K562 (cell line): ENCODE measurements at regions not wholly inside any gene's neighbourhood (a gene's known extent, or its start where the extent isn't known, plus 50 kb on each side); places are given as distances from the start of the nearest gene placed in this dataset.

ENCODE experiments used
- ATAC-seq: fragments of 200-7000 bp; cut with Tn5 transposase; 3 replicates; pipeline ENCODE4 v1.9.1; 2020; ENCODE audit warnings: moderate library complexity
- BruUV-seq: library from RNA; stranded (reverse); fragments of 400-500 nt; replicated peaks from 2 replicates; lab custom pipeline; 2021; lab: Mats Ljungman, UMichigan
- CTCF ChIA-PET: fragments of 300-600 bp; formaldehyde crosslinking; extraction: SDS; loops from one replicate; lab custom pipeline; 2021; ENCODE audit warnings: low intra/inter-chr PET ratio; lab: Yijun Ruan, JAX
- POLR2A ChIA-PET: fragments of 300-600, 350-650 bp; sonication (Branson Sonifier 250); formaldehyde crosslinking; extraction: SDS; loops from one replicate; lab custom pipeline; 2021; ENCODE audit warnings: antibody characterized with exemption, inconsistent platforms; lab: Yijun Ruan, JAX
- DNase-seq, 4 experiments: peaks; one replicate each; pipeline versions ENCODE4 v3.0.0 to v3.0.0-alpha.2; 2011 to 2018; ENCODE audit warnings: low spot score in 3 of 4, mixed read lengths in 3 of 4; ENCODE audit errors: extremely low read depth in 1 of 4
- FAIRE-seq: peaks from 2 replicates; lab custom pipeline; 2011; peaks lifted over from hg19 to GRCh38; lab: Jason Lieb, UNC
- H2AFZ ChIP-seq: 2 replicates; pipeline ENCODE4 v1.6.0; 2011; ENCODE audit warnings: low read depth, low read length, control low read depth, inconsistent platforms
- H3K27ac ChIP-seq: fragments of 200-600 bp; 3 replicates; pipeline ENCODE4 v1.8.0; 2011; ENCODE audit warnings: low read depth, mild to moderate bottlenecking, control low read depth, inconsistent platforms, low read length, moderate library complexity, mixed read lengths; ENCODE audit errors: extremely low read depth
- H3K27me3 ChIP-seq, 2 experiments: fragments of 300-600 bp in 1 of 2; 2 replicates in 1 of 2; 3 replicates in 1 of 2; pipeline versions ENCODE4 v1.6.0 to v1.8.0; 2011; ENCODE audit warnings: inconsistent platforms in 2 of 2, low read length in 2 of 2, mild to moderate bottlenecking in 1 of 2, mixed read lengths in 1 of 2, moderate library complexity in 1 of 2; ENCODE audit not compliant: control insufficient read depth in 2 of 2, insufficient read depth in 2 of 2
- H3K36me3 ChIP-seq: fragments of 300-600 bp; 3 replicates; pipeline ENCODE4 v1.8.0; 2011; ENCODE audit warnings: mild to moderate bottlenecking, low read length, inconsistent platforms; ENCODE audit not compliant: control insufficient read depth, insufficient read depth
- H3K4me1 ChIP-seq, 2 experiments: fragments of 200-600 bp in 1 of 2; replicated peaks in 1 of 2; 2 replicates in 1 of 2; 3 replicates in 1 of 2; pipeline versions ENCODE4 v1.5.1 to v1.8.0; 2011; ENCODE audit warnings: inconsistent platforms in 2 of 2, low read length in 2 of 2, mild to moderate bottlenecking in 1 of 2, mixed read lengths in 1 of 2, moderate library complexity in 1 of 2; ENCODE audit not compliant: control insufficient read depth in 2 of 2, insufficient read depth in 2 of 2
- H3K4me2 ChIP-seq: 2 replicates; pipeline ENCODE4 v1.6.1; 2011; ENCODE audit warnings: low read length, control low read depth, inconsistent platforms, mixed read lengths; ENCODE audit not compliant: insufficient read depth
- H3K4me3 ChIP-seq: fragments of 200-600 bp; sonication (generic), shearing (Covaris generic); 2 replicates; pipeline ENCODE4 v1.5.1; 2016; ENCODE audit warnings: control low read depth, inconsistent platforms
- H3K79me2 ChIP-seq: fragments of 200-600 bp; 3 replicates; pipeline ENCODE4 v1.8.0; 2011; ENCODE audit warnings: low read length, inconsistent platforms; ENCODE audit not compliant: control insufficient read depth, insufficient read depth
- H3K9ac ChIP-seq, 2 experiments: 2 replicates each; pipeline versions ENCODE4 v1.6.0 to v1.6.1; 2011; ENCODE audit warnings: low read depth in 2 of 2, low read length in 2 of 2, control low read depth in 1 of 2, inconsistent platforms in 1 of 2, mild to moderate bottlenecking in 1 of 2, mixed read lengths in 1 of 2; ENCODE audit not compliant: insufficient read depth in 1 of 2
- H3K9me1 ChIP-seq: one replicate; pipeline ENCODE4 v1.6.0; 2011; ENCODE audit warnings: inconsistent platforms, mild to moderate bottlenecking, low read length, moderate library complexity; ENCODE audit not compliant: control insufficient read depth, insufficient read depth
- H3K9me3 ChIP-seq: replicated peaks from 2 replicates; pipeline ENCODE4 v1.5.1; 2011; ENCODE audit warnings: low read depth, low read length, inconsistent platforms; ENCODE audit not compliant: control insufficient read depth, insufficient read depth
- H4K20me1 ChIP-seq: replicated peaks from 2 replicates; pipeline ENCODE4 v1.6.1; 2011; ENCODE audit warnings: low read length, inconsistent platforms, mixed read lengths; ENCODE audit not compliant: control insufficient read depth, insufficient read depth
- CSDE1 ChIP-seq, 2 experiments: fragments of 450-650 bp; IDR thresholded peaks; 2 replicates each; pipeline ENCODE4 v1.6.1; 2016; ENCODE audit warnings: mild to moderate bottlenecking in 1 of 2
- CTCF ChIP-seq, 3 experiments: IDR thresholded peaks in 2 of 3; conservative IDR thresholded peaks in 1 of 3; 2 replicates each; pipeline ENCODE4 v1.5.1; 2011 to 2012; ENCODE audit warnings: low read length in 3 of 3, mild to moderate bottlenecking in 3 of 3, control low read depth in 2 of 3, improper control_type of control experiment in 1 of 3, inconsistent platforms in 1 of 3, low read depth in 1 of 3, mixed read lengths in 1 of 3, moderate library complexity in 1 of 3; ENCODE audit not compliant: insufficient read depth in 2 of 3
- E2F4 ChIP-seq: sonication (generic); formaldehyde crosslinking; IDR thresholded peaks from 2 replicates; pipeline ENCODE4 v1.8.0; 2022; ENCODE audit warnings: mild to moderate bottlenecking, low read depth, missing genetic modification reagents
- EHMT2 ChIP-seq: fragments of 450-650 bp; IDR thresholded peaks from 2 replicates; pipeline ENCODE4 v1.6.1; 2018; ENCODE audit warnings: antibody characterized with exemption
- ELF4 ChIP-seq: fragments of 450-650 bp; formaldehyde crosslinking; IDR thresholded peaks from 2 replicates; pipeline ENCODE4 v1.4.0; 2022; ENCODE audit warnings: missing genetic modification characterization
- ESRRB ChIP-seq: fragments of 250-450 bp; sonication (Bioruptor Pico); IDR thresholded peaks from 2 replicates; pipeline ENCODE4 v1.5.0; 2020; ENCODE audit warnings: mild to moderate bottlenecking, moderate library complexity, borderline replicate concordance
- FUS ChIP-seq: fragments of 200-400 bp; formaldehyde crosslinking; optimal IDR thresholded peaks from 2 replicates; pipeline ENCODE3; 2017; ENCODE audit warnings: low read depth, low read length
- GTF3C2 ChIP-seq: IDR thresholded peaks from 3 replicates; pipeline ENCODE4 v1.6.1; 2011; ENCODE audit warnings: borderline replicate concordance, mild to moderate bottlenecking, moderate library complexity; ENCODE audit not compliant: insufficient read length; ENCODE audit errors: extremely low read depth
- KLF1 ChIP-seq: fragments of 450-650 bp; IDR thresholded peaks from 2 replicates; pipeline ENCODE4 v1.6.1; 2016; ENCODE audit warnings: missing genetic modification characterization, missing compliant biosample characterization
- LEF1 ChIP-seq: fragments of 450-650 bp; IDR thresholded peaks from 2 replicates; pipeline ENCODE4 v1.6.1; 2016; ENCODE audit warnings: mild to moderate bottlenecking
- MAZ ChIP-seq, 2 experiments: fragments of 450-650 bp in 1 of 2; sonication (generic) in 1 of 2; formaldehyde crosslinking; IDR thresholded peaks in 1 of 2; conservative IDR thresholded peaks in 1 of 2; 2 replicates each; pipeline versions ENCODE4 v1.4.0 to v1.5.0; 2020; ENCODE audit warnings: mild to moderate bottlenecking in 1 of 2, missing genetic modification reagents in 1 of 2
- NR0B1 ChIP-seq: fragments of 450-650 bp; IDR thresholded peaks from one replicate; pipeline ENCODE4 v1.6.1; 2018; ENCODE audit warnings: mild to moderate bottlenecking, moderate library complexity; ENCODE audit not compliant: partially characterized antibody
- RBM17 ChIP-seq: fragments of 200-400 bp; formaldehyde crosslinking; IDR thresholded peaks from 2 replicates; pipeline ENCODE4 v1.6.1; 2017; ENCODE audit warnings: low read depth, mild to moderate bottlenecking, low read length, borderline replicate concordance
- RBM34 ChIP-seq: fragments of 200-400 bp; formaldehyde crosslinking; IDR thresholded peaks from 2 replicates; pipeline ENCODE4 v1.6.1; 2018; ENCODE audit warnings: low read length, borderline replicate concordance; ENCODE audit not compliant: insufficient read depth
- USF1 ChIP-seq: sonication (generic); formaldehyde crosslinking; IDR thresholded peaks from 2 replicates; pipeline ENCODE4 v1.9.0; 2022; ENCODE audit warnings: mild to moderate bottlenecking, missing genetic modification reagents
- WGBS: fragments of 100-300 bp; shearing (Covaris generic); methylation state at CpG from one replicate; pipeline ENCODE4 v1.1.6; 2016; ENCODE audit warnings: low coverage, mixed read lengths; ENCODE audit not compliant: insufficient coverage; ENCODE audit errors: missing lambda C conversion rate; 5-methylcytosine and 5-hydroxymethylcytosine counted together
- in situ Hi-C: fragments of 300-500 bp; cut with MboI; formaldehyde crosslinking; loops from 4 replicates; pipeline ENCODE4 v1.15.0; 2018; ENCODE audit warnings: inconsistent platforms, mixed read lengths
- intact Hi-C: fragments of 100-400 bp; cut with micrococcal nuclease; formaldehyde crosslinking; loops from 2 replicates; pipeline ENCODE4 v1.14.2; 2022

- Histone ChIP-seq H3K27ac (no peak overlapping the region), H2AFZ (no peak overlapping the region), H3K79me2 (no peaks in the 10 kb centered on the region), H3K4me2 (no peak overlapping the region), H3K27me3 (peaks cover 0 to 10% of the 10 kb centered on the region in 2 experiments; a peak in 2 of 5 replicates), H3K36me3 (no peaks in the 10 kb centered on the region), H3K4me1 (no peaks in the 10 kb centered on the region), H3K9me3 (no peaks in the 10 kb centered on the region), H3K9ac (no peak overlapping the region), H4K20me1 (no peaks in the 10 kb centered on the region), H3K9me1 (no peaks in the 10 kb centered on the region), H3K4me3 (no peak overlapping the region)
- intact Hi-C loops (no loop called here), in situ Hi-C loops (no loop called here)
- WGBS, result 4% methylated on average over 6 of the region's 7 CpGs
- ChIA-PET CTCF (no interaction called here), POLR2A (interaction anchor here (0.6 kb wide), 2 partner anchors 32 to 88 kb away, joined by 3 to 4 read pairs; partner anchors contain the start of gene COPS9)
- DNase-seq, result no peak
- no TSS peak for BruUV-seq
- no peak for ATAC-seq
- FAIRE-seq, result no peak
- TF ChIP-seq ESRRB (CRISPR knock-in tag), result no peak
- TF ChIP-seq EHMT2, result no peak
- no peak for TF ChIP-seq LEF1
- no peak for TF ChIP-seq KLF1 (tag)
- TF ChIP-seq RBM17, result no peak
- no peak for TF ChIP-seq CSDE1 (IDR thresholded peaks at IDR 0.05)
- no peak for TF ChIP-seq CTCF (IDR thresholded peaks at IDR 0.05 in 2 of 3, conservative IDR thresholded peaks at IDR 0.05 in 1 of 3; ENCODE audit: insufficient read depth in 2 of 3, low read depth in 1 of 3, low read length in 3 of 3)
- no peak for TF ChIP-seq RBM34
- TF ChIP-seq ELF4, result no peak
- no peak for TF ChIP-seq MAZ (CRISPR knock-in tag; conservative IDR thresholded peaks at IDR 0.05 in 1 of 2, IDR thresholded peaks at IDR 0.05 in 1 of 2)
- no peak for TF ChIP-seq FUS
- no peak for TF ChIP-seq NR0B1
- no peak for TF ChIP-seq USF1 (CRISPR knock-in tag)
- no peak for TF ChIP-seq GTF3C2
- TF ChIP-seq E2F4 (CRISPR knock-in tag), result no peak
These were observed 83.2 kb upstream of the OTOS start for GRCh38 chr2:240223631-240224030.
